ENCODE measurements at regions not wholly inside any gene's neighbourhood (a gene's known extent, or its start where the extent isn't known, plus 50 kb on each side); places are given as distances from the start of the nearest gene placed in this dataset.

DNA sequence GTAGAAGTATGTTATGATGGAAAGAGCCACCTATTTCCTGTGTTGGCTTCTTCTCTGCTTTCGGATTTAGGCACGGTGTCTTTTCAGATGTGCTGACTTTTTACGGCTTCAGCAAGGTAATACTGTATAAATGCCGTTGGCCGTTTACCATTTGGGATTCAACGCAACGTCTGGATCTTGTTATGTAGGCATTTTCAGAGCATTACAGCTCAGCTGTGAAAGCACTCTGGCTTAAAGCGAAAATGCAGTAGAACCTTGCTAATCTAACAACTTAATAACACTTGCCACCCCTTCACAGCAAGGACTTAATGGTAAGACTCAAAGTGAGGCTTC, 229.9 kb downstream of the EFCAB11 start:
- peaks cover 14% of the 10 kb centered on the region for H3K27me3 ChIP-seq (ENCODE audit: control insufficient read depth, low read length)
- H3K9me3 ChIP-seq (ENCODE audit: control insufficient read depth, insufficient read depth, low read length) = no peaks in the 10 kb centered on the region; the same call in 1 of the 2 replicates
- H3K36me3 ChIP-seq (ENCODE audit: control insufficient read depth, low read length) = no peaks in the 10 kb centered on the region
- no peaks in the 10 kb centered on the region for H3F3A ChIP-seq (ENCODE audit: control insufficient read depth, insufficient read depth)
- H3K4me2 ChIP-seq (ENCODE audit: low read length) = no peak overlapping the region
- H3K27ac ChIP-seq (ENCODE audit: low read depth, low read length) = no peak overlapping the region
- H3K79me2 ChIP-seq (ENCODE audit: control insufficient read depth, low read length) = no peaks in the 10 kb centered on the region
- no peak for TF ChIP-seq EZH2phosphoT487 (IDR thresholded peaks at IDR 0.05; ENCODE audit: borderline replicate concordance, low read length)
- TF ChIP-seq, protein P1, sequence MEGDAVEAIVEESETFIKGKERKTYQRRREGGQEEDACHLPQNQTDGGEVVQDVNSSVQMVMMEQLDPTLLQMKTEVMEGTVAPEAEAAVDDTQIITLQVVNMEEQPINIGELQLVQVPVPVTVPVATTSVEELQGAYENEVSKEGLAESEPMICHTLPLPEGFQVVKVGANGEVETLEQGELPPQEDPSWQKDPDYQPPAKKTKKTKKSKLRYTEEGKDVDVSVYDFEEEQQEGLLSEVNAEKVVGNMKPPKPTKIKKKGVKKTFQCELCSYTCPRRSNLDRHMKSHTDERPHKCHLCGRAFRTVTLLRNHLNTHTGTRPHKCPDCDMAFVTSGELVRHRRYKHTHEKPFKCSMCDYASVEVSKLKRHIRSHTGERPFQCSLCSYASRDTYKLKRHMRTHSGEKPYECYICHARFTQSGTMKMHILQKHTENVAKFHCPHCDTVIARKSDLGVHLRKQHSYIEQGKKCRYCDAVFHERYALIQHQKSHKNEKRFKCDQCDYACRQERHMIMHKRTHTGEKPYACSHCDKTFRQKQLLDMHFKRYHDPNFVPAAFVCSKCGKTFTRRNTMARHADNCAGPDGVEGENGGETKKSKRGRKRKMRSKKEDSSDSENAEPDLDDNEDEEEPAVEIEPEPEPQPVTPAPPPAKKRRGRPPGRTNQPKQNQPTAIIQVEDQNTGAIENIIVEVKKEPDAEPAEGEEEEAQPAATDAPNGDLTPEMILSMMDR (IDR thresholded peaks at IDR 0.05; ENCODE audit: low read depth, low read length, poor library complexity, severe bottlenecking) = no peak
- H3K4me3 ChIP-seq (ENCODE audit: low read length) = no peak overlapping the region
- no peaks in the 10 kb centered on the region for H3K9me2 ChIP-seq (replicated peaks; ENCODE audit: control insufficient read depth, low read length)
- no peaks in the 10 kb centered on the region for H4K20me1 ChIP-seq (ENCODE audit: control insufficient read depth, insufficient read depth, low read depth, low read length)
- peaks cover 14% of the 10 kb centered on the region for H3K4me1 ChIP-seq (ENCODE audit: control insufficient read depth, low read length)

DNA sequence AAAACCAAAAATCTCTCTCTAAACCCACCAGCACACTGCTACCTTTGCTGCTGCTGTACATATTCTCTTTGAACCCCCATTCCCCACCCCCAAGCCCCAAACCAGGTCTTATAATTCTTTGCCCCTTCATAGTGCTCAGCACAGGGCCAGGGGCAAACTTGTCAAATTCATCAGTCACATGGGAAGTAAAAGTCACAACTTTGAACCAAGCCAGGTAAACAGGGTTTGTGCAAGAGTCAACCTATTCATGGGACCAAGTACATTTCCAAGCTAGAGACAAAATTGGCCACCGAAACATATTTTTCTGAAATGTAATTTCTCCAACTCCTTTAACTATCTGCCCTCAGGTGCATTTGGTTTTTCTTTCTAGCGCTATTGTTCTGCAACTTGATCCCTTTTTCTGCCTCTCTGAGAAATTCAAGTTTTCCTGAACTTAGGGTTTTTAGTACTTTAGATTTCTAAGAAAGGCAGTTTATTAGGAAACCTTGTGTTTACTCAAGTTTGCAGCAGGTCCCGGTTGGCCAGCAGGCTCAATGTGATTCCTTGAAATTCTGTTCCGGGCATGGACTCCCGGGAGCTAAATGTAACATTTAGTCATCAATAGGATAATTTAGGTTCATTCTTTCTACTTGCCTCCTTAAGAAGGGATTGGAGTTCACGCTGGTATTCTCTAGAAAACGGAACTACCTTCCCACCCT, 230.5 kb downstream of the EFCAB11 start:
- H3K27ac ChIP-seq (ENCODE audit: low read depth, low read length) = no peak overlapping the region
- no peaks in the 10 kb centered on the region for H3F3A ChIP-seq (ENCODE audit: control insufficient read depth, insufficient read depth)
- H3K36me3 ChIP-seq (ENCODE audit: control insufficient read depth, low read length) = no peaks in the 10 kb centered on the region
- no peaks in the 10 kb centered on the region for H4K20me1 ChIP-seq (ENCODE audit: control insufficient read depth, insufficient read depth, low read depth, low read length)
- H3K9me3 ChIP-seq (ENCODE audit: control insufficient read depth, insufficient read depth, low read length) = no peaks in the 10 kb centered on the region; the same call in 1 of the 2 replicates
- no peaks in the 10 kb centered on the region for H3K9me2 ChIP-seq (replicated peaks; ENCODE audit: control insufficient read depth, low read length)
- H3K4me1 ChIP-seq (ENCODE audit: control insufficient read depth, low read length) = peaks cover 14% of the 10 kb centered on the region
- no peak overlapping the region for H3K4me2 ChIP-seq (ENCODE audit: low read length)
- H3K79me2 ChIP-seq (ENCODE audit: control insufficient read depth, low read length) = no peaks in the 10 kb centered on the region
- H3K27me3 ChIP-seq (ENCODE audit: control insufficient read depth, low read length) = peaks cover 14% of the 10 kb centered on the region
- no peak for TF ChIP-seq EZH2phosphoT487 (IDR thresholded peaks at IDR 0.05; ENCODE audit: borderline replicate concordance, low read length)
- TF ChIP-seq, protein P1 (IDR thresholded peaks at IDR 0.05; ENCODE audit: low read depth, low read length, poor library complexity, severe bottlenecking) = no peak
- H3K4me3 ChIP-seq (ENCODE audit: low read length) = no peak overlapping the region

DNA sequence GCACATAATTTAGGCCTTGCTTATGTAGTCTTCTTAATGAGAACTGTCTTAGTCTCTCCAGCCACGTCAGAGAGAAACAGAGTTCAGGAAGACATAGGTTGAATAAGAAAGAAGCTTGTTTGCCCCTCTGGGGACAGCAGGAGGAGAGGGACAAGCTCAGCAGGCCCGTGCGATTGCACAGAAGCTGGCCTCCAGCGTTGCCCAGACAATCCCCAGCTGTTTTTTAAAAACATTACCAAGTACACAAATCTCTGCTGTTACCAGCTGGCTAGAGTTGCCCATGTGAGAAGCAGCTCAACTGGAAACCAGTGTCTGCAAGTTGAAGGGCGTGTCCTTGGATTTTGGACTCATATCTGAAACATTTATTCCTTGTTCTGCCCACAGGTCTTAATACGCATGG, 232.6 kb downstream of the EFCAB11 start:
- Histone ChIP-seq H3K4me2 (ENCODE audit: low read length) (no peak overlapping the region), H3K4me3 (ENCODE audit: low read length) (no peak overlapping the region), H3K27ac (ENCODE audit: low read depth, low read length) (no peak overlapping the region), H3K79me2 (ENCODE audit: control insufficient read depth, low read length) (no peaks in the 10 kb centered on the region), H3K36me3 (ENCODE audit: control insufficient read depth, low read length) (no peaks in the 10 kb centered on the region), H3K4me1 (ENCODE audit: control insufficient read depth, low read length) (peaks cover 14% of the 10 kb centered on the region), H4K20me1 (ENCODE audit: control insufficient read depth, insufficient read depth, low read depth, low read length) (no peaks in the 10 kb centered on the region), H3K27me3 (ENCODE audit: control insufficient read depth, low read length) (peaks cover 11% of the 10 kb centered on the region), H3K9me2 (replicated peaks; ENCODE audit: control insufficient read depth, low read length) (no peaks in the 10 kb centered on the region), H3F3A (ENCODE audit: control insufficient read depth, insufficient read depth) (no peaks in the 10 kb centered on the region), H3K9me3 (ENCODE audit: control insufficient read depth, insufficient read depth, low read length) (no peaks in the 10 kb centered on the region; the same call in 1 of the 2 replicates)
- TF ChIP-seq, protein P1 (IDR thresholded peaks at IDR 0.05; ENCODE audit: low read depth, low read length, poor library complexity, severe bottlenecking) = no peak
- TF ChIP-seq EZH2phosphoT487 (IDR thresholded peaks at IDR 0.05; ENCODE audit: borderline replicate concordance, low read length) = no peak

Measured in DOHH2 (cell line).